ENCODE measurements at regions not wholly inside any gene's neighbourhood (a gene's known extent, or its start where the extent isn't known, plus 50 kb on each side); places are given as distances from the start of the nearest gene placed in this dataset.
A peak's percentile ranks its signal among the peaks of the same experiment; 100 is the strongest.

DNA sequence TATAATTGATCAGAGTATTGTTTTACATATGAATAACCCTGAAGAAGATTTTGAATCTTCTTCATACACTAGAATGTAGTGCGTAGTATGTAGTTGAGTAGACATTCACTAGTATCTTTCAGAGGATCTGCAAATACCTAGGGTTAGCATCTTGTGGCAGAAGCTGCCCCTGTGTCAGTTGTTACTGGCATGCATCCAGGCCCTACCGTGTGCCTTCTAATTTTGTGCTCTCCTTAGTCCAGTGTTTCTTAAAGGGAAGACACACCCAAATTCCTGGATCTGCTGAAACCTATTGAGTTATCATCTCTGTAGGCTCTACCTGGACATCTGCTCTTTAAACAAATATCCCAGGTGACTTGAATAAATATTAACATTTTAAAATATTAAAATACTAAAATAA is 99.7 kb upstream of the SERTAD2 start:
- no peaks in the 10 kb centered on the region for H3K27me3 ChIP-seq (ENCODE audit: control insufficient read depth, insufficient read depth, low read length)
- no peaks in the 10 kb centered on the region for H3K9me3 ChIP-seq (ENCODE audit: control insufficient read depth, low read depth, low read length)
- no CpG with 5 or more reads among the region's 2 CpGs for WGBS (ENCODE audit: insufficient coverage, low lambda C conversion rate)
- no peak overlapping the region for H3K27ac ChIP-seq (ENCODE audit: low read length)
- H3K4me3 ChIP-seq (ENCODE audit: low read length) = no peak overlapping the region
- H3K36me3 ChIP-seq (ENCODE audit: control insufficient read depth, insufficient read depth, low read length) = no peaks in the 10 kb centered on the region
- H3K4me1 ChIP-seq (ENCODE audit: control insufficient read depth, insufficient read depth, low read length) = peaks cover 8% of the 10 kb centered on the region
- DNase-seq = no peak

DNA sequence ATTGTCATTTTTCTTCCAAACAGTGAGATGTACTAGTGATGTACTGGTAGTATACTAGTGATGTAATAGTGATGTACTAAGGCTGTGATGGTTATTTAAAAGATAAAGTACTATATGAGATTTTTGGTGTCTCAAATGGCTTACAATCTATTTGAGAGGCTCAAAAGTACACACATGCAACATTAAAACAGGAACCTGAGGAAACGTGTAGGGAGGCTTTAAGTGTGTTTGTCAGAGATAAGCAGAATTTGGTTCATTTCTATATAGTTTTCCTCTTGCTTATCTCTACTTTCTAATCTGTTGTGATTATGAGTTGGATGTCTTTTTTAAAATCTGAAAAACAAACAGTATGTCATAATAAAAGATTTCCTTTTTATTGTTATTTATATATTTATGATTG is 100.9 kb upstream of the SERTAD2 start:
- Histone ChIP-seq H3K36me3 (ENCODE audit: control insufficient read depth, insufficient read depth, low read length) (no peaks in the 10 kb centered on the region), H3K4me3 (ENCODE audit: low read length) (no peak overlapping the region), H3K27me3 (ENCODE audit: control insufficient read depth, insufficient read depth, low read length) (no peaks in the 10 kb centered on the region), H3K9me3 (ENCODE audit: control insufficient read depth, low read depth, low read length) (no peaks in the 10 kb centered on the region), H3K27ac (ENCODE audit: low read length) (no peak overlapping the region), H3K4me1 (ENCODE audit: control insufficient read depth, insufficient read depth, low read length) (peaks cover 4% of the 10 kb centered on the region)
- WGBS (ENCODE audit: insufficient coverage, low lambda C conversion rate) = 100% methylated on average over 1 of the region's 1 CpG
- no peak for DNase-seq

DNA sequence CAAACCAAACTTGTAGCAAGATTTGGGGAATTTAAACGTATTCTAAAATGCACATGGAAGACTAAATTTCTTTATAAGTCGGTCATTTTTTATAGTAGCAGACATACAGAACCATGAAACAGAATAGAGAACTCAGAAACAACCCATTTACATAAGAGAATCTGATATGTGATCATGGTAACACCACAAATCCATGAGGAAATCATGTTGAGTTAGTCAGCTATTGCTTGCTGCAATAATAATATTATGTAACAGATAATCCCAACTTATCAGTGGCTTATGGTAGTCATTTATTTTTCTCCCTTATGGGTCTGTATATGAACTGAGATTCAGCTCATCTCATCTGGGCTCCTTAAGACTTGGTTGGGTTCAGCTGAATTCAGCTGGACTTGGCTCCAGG is 103.4 kb upstream of the SERTAD2 start:
- no peak for DNase-seq
- Histone ChIP-seq H3K4me1 (ENCODE audit: control insufficient read depth, insufficient read depth, low read length) (no peaks in the 10 kb centered on the region), H3K27ac (ENCODE audit: low read length) (no peak overlapping the region), H3K4me3 (ENCODE audit: low read length) (no peak overlapping the region), H3K27me3 (ENCODE audit: control insufficient read depth, insufficient read depth, low read length) (no peaks in the 10 kb centered on the region), H3K9me3 (ENCODE audit: control insufficient read depth, low read depth, low read length) (no peaks in the 10 kb centered on the region), H3K36me3 (ENCODE audit: control insufficient read depth, insufficient read depth, low read length) (no peaks in the 10 kb centered on the region)
- 100% methylated on average over 1 of the region's 2 CpGs for WGBS (ENCODE audit: insufficient coverage, low lambda C conversion rate)

DNA sequence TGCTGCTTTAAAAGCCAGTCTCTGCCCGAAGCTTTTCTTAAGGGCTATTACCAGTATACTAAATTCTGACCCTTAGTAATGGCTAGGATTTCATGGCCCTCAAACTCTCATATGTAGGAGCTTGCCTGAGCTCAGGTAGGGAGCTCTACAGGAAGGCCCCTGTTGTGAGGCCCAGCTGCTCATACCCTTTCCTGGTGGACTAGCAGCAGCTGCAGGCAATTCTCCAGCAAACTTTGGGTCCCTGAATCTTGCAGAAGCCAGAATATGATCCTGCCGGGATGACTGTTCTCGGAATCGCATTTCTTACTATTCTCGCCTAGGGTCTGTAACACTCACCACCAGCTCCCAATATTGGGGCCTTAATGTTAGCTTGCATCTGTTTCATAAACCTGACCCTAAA is 106.4 kb upstream of the SERTAD2 start:
- no peak for DNase-seq
- Histone ChIP-seq H3K36me3 (ENCODE audit: control insufficient read depth, insufficient read depth, low read length) (no peaks in the 10 kb centered on the region), H3K27me3 (ENCODE audit: control insufficient read depth, insufficient read depth, low read length) (no peaks in the 10 kb centered on the region), H3K4me3 (ENCODE audit: low read length) (no peak overlapping the region), H3K4me1 (ENCODE audit: control insufficient read depth, insufficient read depth, low read length) (no peaks in the 10 kb centered on the region), H3K27ac (ENCODE audit: low read length) (no peak overlapping the region), H3K9me3 (ENCODE audit: control insufficient read depth, low read depth, low read length) (no peaks in the 10 kb centered on the region)
- WGBS (ENCODE audit: insufficient coverage, low lambda C conversion rate) = no CpG with 5 or more reads among the region's 5 CpGs

DNA sequence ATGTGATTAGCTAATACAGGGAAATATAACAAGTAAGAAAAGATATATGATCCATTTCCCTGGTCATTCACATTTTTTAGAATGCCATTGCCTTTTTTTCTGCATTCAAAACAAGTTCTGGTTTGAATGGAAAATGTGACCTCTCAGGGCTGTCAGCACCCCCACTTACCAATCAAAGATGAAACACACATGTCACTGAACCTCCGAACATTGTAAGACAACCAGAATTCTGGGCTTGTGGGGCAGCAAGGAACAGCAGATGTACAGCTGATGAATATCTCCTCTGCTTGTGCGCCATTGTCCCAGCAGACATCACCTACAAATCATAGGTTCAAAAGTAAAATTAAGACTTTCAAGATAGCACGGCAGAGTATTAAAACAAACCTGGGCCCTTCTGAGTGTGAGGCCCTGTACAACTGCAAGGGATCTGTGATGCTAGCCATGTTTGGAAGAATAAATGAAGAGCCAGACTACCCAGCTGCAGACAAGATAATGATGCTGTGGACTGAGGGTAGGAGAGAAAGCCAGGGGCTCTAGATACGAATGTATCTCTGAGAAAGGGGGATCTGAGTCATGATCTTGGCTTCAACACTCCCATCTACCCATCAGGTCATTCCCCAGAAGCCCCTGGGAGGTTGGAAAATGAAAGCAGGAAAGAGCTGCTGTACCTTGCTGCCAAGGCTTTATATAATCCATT is 108.7 kb upstream of the SERTAD2 start:
- Histone ChIP-seq H3K36me3 (ENCODE audit: control insufficient read depth, insufficient read depth, low read length) (no peaks in the 10 kb centered on the region), H3K27ac (ENCODE audit: low read length) (no peak overlapping the region), H3K9me3 (ENCODE audit: control insufficient read depth, low read depth, low read length) (no peaks in the 10 kb centered on the region), H3K4me3 (ENCODE audit: low read length) (no peak overlapping the region), H3K4me1 (ENCODE audit: control insufficient read depth, insufficient read depth, low read length) (no peaks in the 10 kb centered on the region), H3K27me3 (ENCODE audit: control insufficient read depth, insufficient read depth, low read length) (no peaks in the 10 kb centered on the region)
- WGBS (ENCODE audit: insufficient coverage, low lambda C conversion rate) = 100% methylated on average over 1 of the region's 4 CpGs
- DNase-seq = no peak

DNA sequence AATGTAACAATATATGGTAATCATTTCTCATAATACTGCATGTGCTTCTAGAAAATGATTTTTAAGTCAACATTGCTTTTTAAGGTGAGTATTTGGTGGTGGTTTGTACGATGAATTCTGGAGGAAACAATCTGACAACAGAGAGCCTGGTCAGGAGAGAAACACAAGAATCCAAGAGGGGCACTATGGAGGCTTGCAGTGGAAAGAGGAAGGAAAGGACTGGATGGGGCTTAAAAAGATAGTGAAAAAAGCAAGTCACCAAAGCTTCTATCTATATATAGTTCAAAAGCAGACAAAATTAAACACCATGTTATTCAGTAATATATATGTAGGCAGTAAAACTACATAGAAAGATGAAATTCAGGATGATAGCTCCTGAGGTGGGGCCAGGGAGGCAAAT is 109.4 kb upstream of the SERTAD2 start:
- H3K27me3 ChIP-seq (ENCODE audit: control insufficient read depth, insufficient read depth, low read length) = no peaks in the 10 kb centered on the region
- no peaks in the 10 kb centered on the region for H3K9me3 ChIP-seq (ENCODE audit: control insufficient read depth, low read depth, low read length)
- WGBS (ENCODE audit: insufficient coverage, low lambda C conversion rate) = 71% methylated on average over 1 of the region's 1 CpG
- H3K4me1 ChIP-seq (ENCODE audit: control insufficient read depth, insufficient read depth, low read length) = no peaks in the 10 kb centered on the region
- H3K36me3 ChIP-seq (ENCODE audit: control insufficient read depth, insufficient read depth, low read length) = no peaks in the 10 kb centered on the region
- no peak overlapping the region for H3K27ac ChIP-seq (ENCODE audit: low read length)
- no peak overlapping the region for H3K4me3 ChIP-seq (ENCODE audit: low read length)
- DNase-seq = no peak

DNA sequence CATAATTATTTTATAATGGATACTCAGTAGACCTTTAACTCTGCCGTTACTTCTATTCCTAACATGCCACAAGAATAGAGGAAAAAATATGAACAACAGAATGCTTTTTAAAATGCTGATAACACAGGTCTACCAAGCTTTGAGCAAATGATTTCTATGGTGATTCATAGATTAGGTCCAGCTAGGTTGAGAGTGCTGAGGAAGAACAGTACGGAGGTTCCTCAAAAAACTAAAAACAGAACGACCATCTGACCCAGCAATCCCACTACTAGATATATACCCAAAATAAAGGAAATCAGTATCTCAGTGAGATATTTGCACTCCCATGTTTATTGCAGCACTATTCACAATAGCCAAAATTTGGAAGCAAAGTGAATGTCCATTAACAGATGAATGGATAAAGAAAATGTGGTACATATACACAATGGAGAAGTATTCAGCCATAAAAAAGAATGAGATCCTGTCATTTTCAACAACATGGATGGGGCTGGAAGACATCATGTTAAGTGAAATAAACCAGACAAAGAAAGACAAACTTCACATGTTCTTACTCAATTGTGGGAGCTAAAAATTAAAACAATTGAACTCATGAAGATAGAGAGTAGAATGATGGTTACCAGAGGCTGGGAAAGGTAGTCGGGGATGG is 111.6 kb upstream of the SERTAD2 start:
- Histone ChIP-seq H3K27me3 (ENCODE audit: control insufficient read depth, insufficient read depth, low read length) (no peaks in the 10 kb centered on the region), H3K9me3 (ENCODE audit: control insufficient read depth, low read depth, low read length) (no peaks in the 10 kb centered on the region), H3K36me3 (ENCODE audit: control insufficient read depth, insufficient read depth, low read length) (no peaks in the 10 kb centered on the region), H3K27ac (ENCODE audit: low read length) (no peak overlapping the region), H3K4me3 (ENCODE audit: low read length) (no peak overlapping the region), H3K4me1 (ENCODE audit: control insufficient read depth, insufficient read depth, low read length) (peaks cover 18% of the 10 kb centered on the region)
- 73% methylated on average over 2 of the region's 4 CpGs for WGBS (ENCODE audit: insufficient coverage, low lambda C conversion rate)
- no peak for DNase-seq

DNA sequence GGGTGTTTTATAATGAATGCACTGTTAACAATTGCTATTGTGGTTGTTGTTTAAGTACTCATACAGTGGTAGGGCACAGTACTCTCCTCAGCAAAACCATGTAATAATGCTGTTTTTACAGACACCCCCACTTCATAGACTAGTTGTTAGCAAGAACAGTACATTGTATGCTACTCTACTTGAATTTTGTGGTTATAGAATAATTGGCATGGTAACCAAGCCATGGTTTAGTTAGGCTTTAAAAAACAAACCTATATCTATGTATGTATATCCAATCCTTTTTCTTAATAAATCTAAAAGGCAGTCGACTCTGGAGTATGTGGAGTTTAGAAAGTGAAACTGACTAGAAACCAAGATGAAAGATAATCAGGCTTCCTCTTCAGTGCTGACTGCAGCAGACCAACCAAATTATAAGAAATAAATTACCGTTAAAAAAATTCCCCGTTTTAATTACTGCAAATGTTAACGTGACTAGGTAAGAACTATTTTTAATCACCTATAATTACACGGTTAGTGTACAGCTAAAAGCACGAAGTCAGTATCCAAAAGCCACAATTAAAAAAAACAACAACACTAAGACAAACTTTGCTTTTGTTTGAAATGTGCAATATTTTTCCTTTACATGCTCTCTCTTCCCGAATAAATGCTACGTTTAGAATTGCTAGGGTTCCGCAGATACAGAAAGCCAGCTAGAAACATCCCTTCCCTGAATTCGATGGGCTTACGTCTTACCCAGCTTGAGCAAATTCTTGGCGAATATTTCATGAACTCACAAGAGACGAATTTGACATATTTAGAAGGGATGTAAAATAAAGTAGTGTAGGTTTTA is 113.3 kb upstream of the SERTAD2 start:
- WGBS (ENCODE audit: insufficient coverage, low lambda C conversion rate) = 54% methylated on average over 5 of the region's 13 CpGs
- Histone ChIP-seq H3K9me3 (ENCODE audit: control insufficient read depth, low read depth, low read length) (no peaks in the 10 kb centered on the region), H3K27ac (ENCODE audit: low read length) (peak overlapping the region; percentile 42), H3K4me3 (ENCODE audit: low read length) (peak overlapping the region; percentile 63), H3K36me3 (ENCODE audit: control insufficient read depth, insufficient read depth, low read length) (no peaks in the 10 kb centered on the region), H3K4me1 (ENCODE audit: control insufficient read depth, insufficient read depth, low read length) (peaks cover 25% of the 10 kb centered on the region), H3K27me3 (ENCODE audit: control insufficient read depth, insufficient read depth, low read length) (no peaks in the 10 kb centered on the region)
- peak in 1 of 2 donors; percentile 58 for DNase-seq

DNA sequence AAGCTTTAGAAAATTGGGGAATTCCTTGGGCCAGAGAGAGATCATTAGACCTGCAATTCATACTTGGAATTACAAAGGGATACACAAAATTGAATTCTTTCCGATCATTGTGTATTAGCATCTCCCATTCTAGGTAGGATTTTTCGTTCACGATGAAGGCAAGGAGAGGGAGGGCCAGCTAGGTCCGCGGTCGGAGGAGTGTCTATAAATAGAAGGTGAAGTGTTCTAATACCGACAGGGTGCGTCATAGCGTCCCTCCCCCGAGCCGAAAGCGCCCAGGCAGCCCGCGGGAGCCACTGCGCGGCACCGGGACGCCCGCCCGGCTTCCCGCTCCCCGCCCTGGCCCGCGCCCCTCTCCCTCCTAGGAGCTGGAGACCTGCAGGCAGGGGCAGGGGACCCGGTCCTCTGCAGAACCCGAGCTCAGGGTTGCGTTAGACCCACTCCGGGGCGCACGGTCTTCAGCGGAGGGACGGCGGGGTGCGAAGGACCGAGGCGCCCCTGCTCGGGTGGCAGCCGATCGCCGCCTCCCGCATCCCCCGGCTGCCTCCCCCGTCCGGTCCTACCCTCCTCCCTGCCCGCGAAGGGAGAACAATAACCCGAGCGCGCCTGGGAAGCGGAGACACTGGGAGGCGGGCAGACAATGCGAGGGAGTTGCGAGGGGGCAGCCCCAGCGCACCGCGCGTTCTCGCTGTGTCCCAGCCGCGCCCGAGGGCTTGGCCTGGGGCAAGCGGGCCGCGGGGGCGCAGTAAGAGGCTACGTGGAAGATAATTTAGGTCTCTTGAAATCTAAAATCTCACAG is 114.2 kb upstream of the SERTAD2 start:
- DNase-seq = peak; percentile 77 to 83
- Histone ChIP-seq H3K36me3 (ENCODE audit: control insufficient read depth, insufficient read depth, low read length) (no peaks in the 10 kb centered on the region), H3K9me3 (ENCODE audit: control insufficient read depth, low read depth, low read length) (no peaks in the 10 kb centered on the region), H3K27ac (ENCODE audit: low read length) (peak overlapping the region; percentile 42), H3K4me3 (ENCODE audit: low read length) (peak overlapping the region; percentile 63), H3K4me1 (ENCODE audit: control insufficient read depth, insufficient read depth, low read length) (peaks cover 25% of the 10 kb centered on the region), H3K27me3 (ENCODE audit: control insufficient read depth, insufficient read depth, low read length) (no peaks in the 10 kb centered on the region)
- no CpG with 5 or more reads among the region's 66 CpGs for WGBS (ENCODE audit: insufficient coverage, low lambda C conversion rate)

DNA sequence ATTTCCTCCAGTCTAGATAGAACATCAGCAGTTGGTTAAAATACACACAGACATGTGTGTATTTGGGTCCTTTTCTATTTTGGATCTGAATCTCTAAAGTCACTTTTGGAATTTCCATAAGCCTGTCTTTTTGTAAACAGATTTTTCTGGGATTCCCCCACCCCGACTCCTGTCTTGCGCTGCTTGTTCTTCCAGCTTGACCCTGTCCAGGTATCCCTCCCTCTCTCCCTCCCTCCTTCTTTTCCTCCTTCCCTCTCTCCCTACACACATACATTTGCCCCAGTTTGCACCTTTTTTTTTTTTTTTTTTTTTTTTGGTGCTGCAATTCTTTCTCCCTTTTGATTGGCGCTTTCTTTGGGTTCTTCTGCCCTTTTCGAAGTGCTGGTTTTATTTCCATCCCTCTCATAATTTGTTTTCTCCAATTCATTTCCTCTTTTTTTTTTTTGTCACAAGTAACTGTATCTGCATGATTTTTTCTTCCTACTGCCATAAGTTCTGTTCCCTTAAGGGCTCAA is 114.8 kb upstream of the SERTAD2 start:
- no peaks in the 10 kb centered on the region for H3K36me3 ChIP-seq (ENCODE audit: control insufficient read depth, insufficient read depth, low read length)
- H3K27me3 ChIP-seq (ENCODE audit: control insufficient read depth, insufficient read depth, low read length) = no peaks in the 10 kb centered on the region
- H3K4me1 ChIP-seq (ENCODE audit: control insufficient read depth, insufficient read depth, low read length) = peaks cover 25% of the 10 kb centered on the region
- H3K27ac ChIP-seq (ENCODE audit: low read length) = peak overlapping the region; percentile 42
- no peak for DNase-seq
- H3K9me3 ChIP-seq (ENCODE audit: control insufficient read depth, low read depth, low read length) = no peaks in the 10 kb centered on the region
- H3K4me3 ChIP-seq (ENCODE audit: low read length) = peak overlapping the region; percentile 63
- WGBS (ENCODE audit: insufficient coverage, low lambda C conversion rate) = 49% methylated on average over 3 of the region's 4 CpGs
